Suppressor macrophage treated with lipopolysaccharide for 4 hours (primary cell): ENCODE measurements at regions not wholly inside any gene's neighbourhood (a gene's known extent, or its start where the extent isn't known, plus 50 kb on each side); places are given as distances from the start of the nearest gene placed in this dataset.

ENCODE experiments used
- DNase-seq: peaks from one replicate; pipeline ENCODE4 v3.0.0-alpha.2; 2020

- DNase-seq: no peak
Measured at GRCh38 chr13:57224414-57224813, 57.4 kb downstream of the PRR20E start.

- no peak for DNase-seq
Measured at GRCh38 chr13:57250472-57250871, 83.5 kb downstream of the PRR20E start.

- DNase-seq: no peak
Measured at GRCh38 chr13:57253551-57253950, 86.6 kb downstream of the PRR20E start.

GRCh38 chr13:57264965-57265364 is 98.0 kb downstream of the PRR20E start:
- DNase-seq: no peak

GRCh38 chr13:57270493-57270892 is 103.5 kb downstream of the PRR20E start:
- DNase-seq: no peak

- no peak for DNase-seq
Measured at GRCh38 chr13:57286511-57287098, 119.6 kb downstream of the PRR20E start.

- DNase-seq: no peak
Measured at GRCh38 chr13:57302604-57303003, 135.6 kb downstream of the PRR20E start.

DNA sequence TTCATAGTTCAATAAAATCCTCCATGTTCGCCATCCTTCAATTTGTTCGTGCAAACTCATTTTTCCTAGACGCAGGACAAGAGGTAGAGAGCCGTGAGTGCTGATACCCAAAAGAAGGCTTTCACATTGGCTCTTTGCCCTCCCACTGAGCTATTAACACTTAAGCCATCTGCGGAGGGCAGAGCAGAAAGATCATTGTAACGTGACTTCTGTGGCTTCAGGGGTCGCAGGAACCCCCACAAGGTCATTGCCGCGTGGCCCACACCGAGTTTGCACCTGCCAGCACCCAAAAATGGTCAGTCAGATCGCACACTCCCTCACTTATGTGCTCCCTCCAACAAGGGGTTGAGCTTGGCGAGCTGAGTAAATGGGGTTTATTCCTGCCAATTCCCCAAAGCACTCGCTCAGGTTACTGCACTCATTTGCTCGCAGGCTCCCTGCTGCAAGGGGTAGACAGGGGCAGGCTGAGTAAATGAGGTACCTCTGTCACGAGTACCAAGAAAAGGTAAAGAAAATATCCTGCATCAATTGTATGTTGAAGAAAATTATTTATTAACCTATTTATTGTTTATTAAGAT is 144.1 kb downstream of the PRR20E start:
- no peak for DNase-seq

- no peak for DNase-seq
Measured at GRCh38 chr13:57314897-57315520, 148.0 kb downstream of the PRR20E start.

DNA sequence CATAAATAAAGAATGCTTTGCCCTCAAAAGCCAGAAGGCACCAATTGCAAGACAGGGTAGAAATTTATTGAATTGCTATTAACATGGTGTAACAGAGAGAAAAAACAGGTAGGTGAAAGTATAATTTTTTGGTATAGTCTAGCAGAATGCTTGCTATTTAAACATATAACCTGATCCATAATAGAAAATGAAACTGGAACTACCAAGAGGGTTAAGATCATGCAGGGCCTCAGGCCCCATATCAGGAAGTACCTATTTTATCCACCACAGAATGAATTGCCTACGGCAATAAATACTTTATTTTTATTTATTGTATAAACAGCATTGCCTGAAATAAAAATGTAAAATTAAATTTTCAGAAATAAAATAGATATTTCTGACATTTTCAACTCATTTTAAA is 159.5 kb downstream of the PRR20E start:
- no peak for DNase-seq

DNA sequence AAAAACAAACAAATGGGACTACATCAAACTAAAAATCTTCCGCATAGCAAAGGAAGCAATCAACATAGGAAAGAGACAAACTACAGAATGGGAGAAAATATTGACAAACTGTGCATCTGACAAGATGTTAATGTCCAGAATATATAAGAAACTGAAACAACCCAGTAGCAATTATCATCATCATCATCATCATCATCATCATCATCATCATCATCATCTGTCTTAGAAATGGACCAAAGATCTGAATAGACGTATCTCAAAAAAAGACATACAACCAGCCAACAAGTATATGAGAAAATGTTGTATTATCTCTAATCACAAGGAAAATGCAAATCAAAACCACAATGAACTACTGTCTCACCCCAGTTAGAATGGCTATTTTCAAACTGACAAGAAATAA is 173.9 kb downstream of the PRR20E start:
- DNase-seq: no peak

DNA sequence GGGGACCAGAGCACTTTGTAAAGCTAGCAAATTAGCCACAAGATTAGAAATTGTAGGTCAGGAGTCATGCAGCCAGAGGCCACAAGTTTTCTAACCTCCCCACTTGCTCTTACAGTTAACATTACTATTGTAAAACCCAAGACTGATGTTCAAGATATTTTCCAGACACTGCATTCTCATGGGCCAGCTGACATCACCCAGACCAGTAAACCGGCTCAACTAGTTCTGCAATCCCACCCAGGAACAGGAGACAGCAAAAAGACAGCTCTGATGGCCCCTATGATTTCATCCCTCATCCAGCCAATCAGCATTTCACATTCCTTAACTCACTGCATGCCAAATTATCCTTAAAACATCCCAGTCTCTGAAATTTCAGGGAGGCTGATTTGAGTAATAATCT is 178.5 kb downstream of the PRR20E start:
- DNase-seq: no peak

DNA sequence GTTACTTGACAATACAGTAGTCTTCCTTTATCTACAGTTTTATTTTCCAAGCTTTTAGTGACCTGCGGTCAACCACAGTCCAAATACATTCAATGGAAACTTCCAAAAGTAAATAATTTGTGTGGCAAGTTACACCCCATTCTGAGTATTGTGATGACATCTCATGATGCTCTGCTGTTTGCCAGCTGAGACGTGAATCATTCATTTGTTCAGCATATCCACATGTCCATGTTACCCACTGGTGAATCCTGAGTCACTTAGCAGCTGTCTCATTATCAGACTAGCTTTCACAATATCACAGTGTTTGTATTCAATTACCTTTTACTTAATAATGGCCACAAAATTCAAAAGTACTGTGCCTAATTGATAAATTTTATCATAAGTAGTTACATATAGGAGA is 179.8 kb downstream of the PRR20E start:
- no peak for DNase-seq

GRCh38 chr13:57352114-57352513 is 185.1 kb downstream of the PRR20E start:
- DNase-seq: no peak

DNA sequence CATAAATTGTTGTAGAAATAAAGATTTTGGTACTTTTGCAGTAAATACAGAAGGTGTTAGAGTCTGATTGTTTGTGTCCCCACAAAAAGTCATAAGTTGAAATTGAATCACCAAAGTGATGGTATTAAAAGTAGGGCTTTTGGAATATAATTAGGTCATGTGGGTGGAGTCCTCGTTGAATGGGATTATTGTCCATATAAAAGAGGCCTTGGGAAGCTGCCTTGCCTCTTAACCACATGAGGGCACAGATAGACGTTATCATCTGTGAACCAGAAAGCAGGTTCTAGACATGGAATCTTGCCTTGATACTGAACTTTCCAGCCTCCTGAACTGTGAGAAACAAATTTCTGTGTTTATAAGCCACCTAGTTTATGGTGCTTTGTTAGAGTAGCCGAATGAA is 186.8 kb downstream of the PRR20E start:
- DNase-seq: no peak

DNA sequence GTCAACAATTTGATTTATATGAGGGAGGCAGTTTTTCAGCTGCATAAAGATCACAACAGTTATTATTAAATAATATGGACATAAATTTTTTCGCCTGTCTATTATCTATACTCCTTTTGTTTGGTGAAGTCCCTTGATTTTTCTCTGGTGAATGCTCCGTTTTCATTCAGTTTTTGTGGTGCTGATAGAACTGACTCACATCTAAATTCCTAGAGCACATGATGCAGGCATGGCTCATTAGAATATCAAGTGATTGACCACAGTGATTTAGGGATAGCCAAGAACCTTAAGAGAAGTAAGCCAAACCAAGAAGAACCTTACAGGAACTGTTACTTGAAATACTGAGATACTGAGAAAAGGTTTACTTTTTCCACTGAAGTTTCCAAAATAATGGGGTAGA is 208.9 kb downstream of the PRR20E start:
- DNase-seq: no peak

DNA sequence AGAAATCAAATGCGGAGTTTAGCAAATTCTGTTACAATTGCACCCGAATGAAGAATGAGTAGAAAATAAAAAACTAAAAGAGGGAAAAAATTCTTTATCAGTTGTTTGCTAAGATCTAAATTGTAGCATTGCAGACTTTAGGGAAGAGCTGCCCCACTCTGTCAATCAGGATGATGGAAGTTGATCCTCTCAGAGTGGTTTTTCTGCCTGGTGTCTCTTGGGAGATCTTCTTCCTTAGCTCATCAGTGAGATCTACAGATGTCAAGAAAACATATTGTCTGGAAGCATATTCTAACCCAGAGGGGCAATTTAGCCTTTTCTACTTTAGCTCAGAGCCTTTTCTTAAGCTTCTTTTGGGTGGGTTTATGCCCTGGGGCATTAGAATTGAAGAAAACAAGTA is 223.2 kb upstream of the PCDH17 start:
- DNase-seq: no peak

DNA sequence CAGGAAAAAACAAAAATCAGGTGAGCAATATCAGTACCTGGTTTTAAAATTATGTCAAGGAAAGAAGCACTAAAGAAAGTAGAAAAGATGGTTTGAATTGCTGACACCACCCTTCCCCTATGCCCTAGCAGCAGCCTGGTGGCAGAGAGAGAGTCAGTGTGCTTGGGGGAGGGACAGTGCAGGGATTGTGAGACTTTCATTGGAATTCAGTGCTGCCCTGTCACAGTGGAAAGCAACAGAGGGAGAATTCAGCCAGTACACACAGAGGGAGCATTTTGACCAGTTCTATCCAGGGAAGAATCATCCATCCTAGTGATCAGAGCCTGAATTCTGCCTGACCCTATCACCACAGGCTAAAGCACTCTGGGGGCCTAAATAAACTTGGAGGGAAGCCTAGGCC is 222.4 kb upstream of the PCDH17 start:
- no peak for DNase-seq

DNA sequence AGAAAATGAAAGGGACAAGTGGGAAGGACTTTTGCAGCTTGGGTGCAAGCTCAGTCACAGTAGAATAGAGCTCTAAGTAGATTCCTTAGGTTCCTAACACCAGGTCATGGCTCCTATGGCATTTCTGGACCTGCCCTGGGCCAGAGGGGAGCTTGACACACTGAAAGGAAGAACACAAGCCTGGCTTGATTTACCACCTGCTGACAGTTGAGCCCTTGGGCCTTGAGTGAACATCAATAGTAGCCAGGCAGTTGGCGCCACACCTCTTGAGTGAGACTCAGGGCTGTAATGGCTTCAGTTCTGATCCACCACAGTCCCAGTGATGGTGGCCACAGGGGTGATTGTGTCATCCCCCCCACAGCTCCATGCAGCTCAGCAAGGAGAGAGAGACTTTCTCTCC is 221.9 kb upstream of the PCDH17 start:
- no peak for DNase-seq

DNA sequence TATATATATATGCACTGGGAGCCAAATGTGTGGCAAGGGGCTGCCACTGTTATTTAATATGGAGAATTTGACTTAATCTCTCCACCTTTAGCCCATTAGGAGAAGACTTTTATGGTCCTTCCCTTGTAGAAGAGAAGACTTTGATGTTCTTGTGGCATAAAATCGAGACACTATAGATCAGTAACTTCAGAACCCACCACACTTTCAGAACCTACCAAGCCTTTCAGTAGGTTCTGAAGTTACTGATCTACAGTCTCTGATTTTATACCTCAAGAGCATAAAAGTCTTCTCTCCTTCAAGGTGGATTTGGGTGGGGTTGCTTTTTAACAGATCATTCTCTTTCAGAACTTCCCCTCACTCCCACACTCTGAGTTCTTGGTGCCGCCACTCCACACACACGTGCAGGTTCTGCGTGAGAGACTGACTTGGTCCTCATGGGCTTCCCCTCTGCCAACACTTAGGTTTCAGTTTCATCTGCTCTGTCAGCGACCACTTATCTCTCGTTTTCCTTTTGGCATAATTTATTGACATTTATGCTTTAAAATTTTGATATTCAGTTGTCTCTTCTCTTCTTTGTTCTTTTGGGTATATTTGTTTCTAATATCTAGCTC is 213.4 kb upstream of the PCDH17 start:
- DNase-seq: no peak

DNA sequence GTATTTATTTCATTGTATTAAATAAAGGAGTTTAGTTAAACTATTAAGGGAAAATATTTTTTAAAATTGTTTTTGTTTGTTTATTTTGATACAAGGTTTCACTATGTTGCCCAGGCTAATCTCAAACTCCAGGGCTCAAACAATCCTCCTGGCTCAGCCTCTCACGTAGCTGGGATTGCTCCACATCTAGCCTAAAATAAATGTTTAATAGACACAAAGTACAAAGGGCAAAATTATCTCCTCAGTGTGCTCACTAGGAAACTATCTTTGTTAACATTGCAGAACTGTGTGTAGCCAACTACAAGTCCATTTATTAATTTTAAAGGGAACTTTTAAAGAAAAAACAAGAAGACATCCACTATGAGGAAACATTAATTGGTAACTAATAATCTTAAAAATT is 207.2 kb upstream of the PCDH17 start:
- DNase-seq: no peak

GRCh38 chr13:57425531-57425930 is 206.0 kb upstream of the PCDH17 start:
- DNase-seq: no peak

DNA sequence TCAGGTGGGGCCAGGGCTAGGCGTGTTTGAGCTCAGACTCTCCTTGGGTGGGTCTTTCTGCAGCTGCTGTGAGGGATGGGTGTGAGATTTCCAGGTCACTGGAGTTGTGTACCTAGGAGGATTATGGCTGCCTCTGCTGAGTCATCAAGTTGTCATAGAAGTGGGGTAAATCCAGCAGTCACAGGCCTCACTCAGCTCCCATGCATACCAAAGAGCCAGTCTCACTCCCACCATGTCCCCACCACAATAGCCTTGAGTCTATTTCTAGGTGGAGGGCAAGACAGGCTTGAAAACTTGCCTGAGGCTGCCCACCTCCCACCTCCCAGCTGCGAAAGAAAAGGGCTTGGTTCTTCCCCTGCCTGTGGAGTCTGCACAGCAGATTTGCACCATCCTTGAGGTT is 194.0 kb upstream of the PCDH17 start:
- no peak for DNase-seq

- DNase-seq: no peak
Measured at GRCh38 chr13:57438072-57438471, 193.5 kb upstream of the PCDH17 start.

GRCh38 chr13:57443494-57443893 is 188.1 kb upstream of the PCDH17 start:
- no peak for DNase-seq
